Brain microvascular endothelial cell (primary cell): ENCODE measurements at regions not wholly inside any gene's neighbourhood (a gene's known extent, or its start where the extent isn't known, plus 50 kb on each side); places are given as distances from the start of the nearest gene placed in this dataset.

Source experiments
- DNase-seq: peaks from one replicate; pipeline ENCODE4 v3.0.0-alpha.2; 2020
- H3K27ac ChIP-seq: fragments of 250-450 bp; sonication (Bioruptor Pico); 2 replicates; pipeline ENCODE4 v1.5.1; 2020; ENCODE audit warnings: mild to moderate bottlenecking, moderate library complexity
- H3K27me3 ChIP-seq: fragments of 250-450 bp; sonication (Bioruptor Pico); replicated peaks from 2 replicates; pipeline ENCODE4 v1.5.1; 2020; ENCODE audit warnings: mild to moderate bottlenecking
- H3K36me3 ChIP-seq: fragments of 250-450 bp; sonication (Bioruptor Pico); replicated peaks from 2 replicates; pipeline ENCODE4 v1.5.1; 2020; ENCODE audit warnings: mild to moderate bottlenecking
- H3K4me3 ChIP-seq: 2 replicates; pipeline ENCODE4 v1.5.1; 2011; ENCODE audit warnings: low read depth, mild to moderate bottlenecking, control low read depth, low read length, moderate library complexity
- in situ Hi-C: cut with HindIII; loops from 2 replicates; pipeline ENCODE4 v1.10.0; 2017; ENCODE audit warnings: low sequenced_read_pairs, low pct_ligation_motif_present
- TF ChIP-seq, protein P1 (sequence below): IDR thresholded peaks from 2 replicates; pipeline ENCODE4 v1.5.1; 2011; ENCODE audit warnings: low read depth, mild to moderate bottlenecking, moderate library complexity, low read length, control low read depth, inconsistent platforms; ENCODE audit errors: missing control alignments

GRCh38 chrX:95893636-95894035 lies 791.0 kb upstream of the DIAPH2 start:
- TF ChIP-seq, protein P1, sequence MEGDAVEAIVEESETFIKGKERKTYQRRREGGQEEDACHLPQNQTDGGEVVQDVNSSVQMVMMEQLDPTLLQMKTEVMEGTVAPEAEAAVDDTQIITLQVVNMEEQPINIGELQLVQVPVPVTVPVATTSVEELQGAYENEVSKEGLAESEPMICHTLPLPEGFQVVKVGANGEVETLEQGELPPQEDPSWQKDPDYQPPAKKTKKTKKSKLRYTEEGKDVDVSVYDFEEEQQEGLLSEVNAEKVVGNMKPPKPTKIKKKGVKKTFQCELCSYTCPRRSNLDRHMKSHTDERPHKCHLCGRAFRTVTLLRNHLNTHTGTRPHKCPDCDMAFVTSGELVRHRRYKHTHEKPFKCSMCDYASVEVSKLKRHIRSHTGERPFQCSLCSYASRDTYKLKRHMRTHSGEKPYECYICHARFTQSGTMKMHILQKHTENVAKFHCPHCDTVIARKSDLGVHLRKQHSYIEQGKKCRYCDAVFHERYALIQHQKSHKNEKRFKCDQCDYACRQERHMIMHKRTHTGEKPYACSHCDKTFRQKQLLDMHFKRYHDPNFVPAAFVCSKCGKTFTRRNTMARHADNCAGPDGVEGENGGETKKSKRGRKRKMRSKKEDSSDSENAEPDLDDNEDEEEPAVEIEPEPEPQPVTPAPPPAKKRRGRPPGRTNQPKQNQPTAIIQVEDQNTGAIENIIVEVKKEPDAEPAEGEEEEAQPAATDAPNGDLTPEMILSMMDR: no peak

DNA sequence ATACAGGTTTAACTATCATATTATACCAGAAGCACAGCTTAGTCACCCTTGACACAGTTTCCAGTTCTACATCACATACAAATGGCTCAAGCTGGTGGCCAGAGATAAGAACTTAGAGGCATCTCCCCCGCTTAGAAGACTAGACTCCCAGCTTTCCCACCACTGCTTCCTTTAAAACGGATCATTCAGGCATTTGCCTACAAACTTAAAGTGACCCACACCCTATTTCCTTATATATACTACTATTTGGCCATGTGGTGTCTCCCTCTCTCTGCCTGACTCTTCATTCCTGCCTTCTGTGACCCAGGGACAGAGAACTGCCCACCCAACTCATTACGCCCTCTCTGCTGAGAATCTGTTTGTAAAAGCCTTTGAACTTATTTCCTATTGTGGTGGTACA lies 781.2 kb upstream of the DIAPH2 start:
- no peaks in the 10 kb centered on the region for H3K36me3 ChIP-seq
- no peak overlapping the region for H3K27ac ChIP-seq
- TF ChIP-seq, protein P1: peak; percentile 22
- in situ Hi-C loops: no loop called here
- no peaks in the 10 kb centered on the region for H3K27me3 ChIP-seq
- H3K4me3 ChIP-seq: no peak overlapping the region
- peak; percentile 2 for DNase-seq

More at GRCh38 chrX:95893636-95894035, 791.0 kb upstream of the DIAPH2 start:
- Histone ChIP-seq H3K27me3 (no peaks in the 10 kb centered on the region), H3K27ac (no peak overlapping the region), H3K4me3 (no peak overlapping the region), H3K36me3 (no peaks in the 10 kb centered on the region)
- peak; percentile 3 for DNase-seq
- in situ Hi-C loops: no loop called here

DNA sequence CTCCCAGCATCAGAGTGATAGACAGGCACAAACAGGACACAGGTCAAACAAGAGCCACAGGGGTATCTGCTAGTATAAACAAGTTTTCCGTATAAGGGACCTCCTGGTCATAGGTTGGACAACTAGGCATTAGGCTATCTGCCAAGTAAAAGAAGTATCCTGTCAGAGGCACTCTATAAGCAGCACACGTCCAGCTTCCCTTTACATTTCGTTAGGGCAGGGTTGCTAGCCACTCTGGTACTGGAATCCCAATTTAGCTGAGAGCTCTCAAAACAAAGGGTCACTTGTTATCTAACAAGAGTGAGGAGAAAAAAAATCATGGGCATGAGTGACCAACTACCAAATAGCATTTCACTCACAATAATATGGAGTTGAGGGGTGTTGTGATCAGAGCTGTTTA lies 780.7 kb upstream of the DIAPH2 start:
- Histone ChIP-seq H3K36me3 (no peaks in the 10 kb centered on the region), H3K27me3 (no peaks in the 10 kb centered on the region), H3K4me3 (no peak overlapping the region), H3K27ac (no peak overlapping the region)
- no peak for DNase-seq
- TF ChIP-seq, protein P1: no peak
- in situ Hi-C loops: no loop called here

DNA sequence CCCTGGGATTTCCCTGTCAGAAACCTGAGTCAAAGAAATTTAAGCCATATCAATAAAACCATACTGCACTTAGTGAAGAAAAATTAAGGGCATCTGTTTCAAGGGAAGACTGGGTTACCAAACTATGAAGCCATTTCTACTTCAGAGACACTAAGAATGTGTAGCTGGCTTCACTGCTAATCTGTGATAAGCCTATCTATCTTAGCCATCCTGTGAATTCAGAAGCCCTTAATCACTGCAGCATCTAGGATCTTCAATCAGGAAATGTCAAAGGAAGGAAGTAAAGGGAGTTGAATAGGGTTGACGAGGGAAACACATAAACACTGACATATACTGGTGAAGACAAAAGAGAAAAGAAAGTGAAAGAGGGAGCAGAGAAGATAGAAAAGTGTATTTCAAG lies 777.6 kb upstream of the DIAPH2 start:
- H3K4me3 ChIP-seq: no peak overlapping the region
- in situ Hi-C loops: no loop called here
- DNase-seq: no peak
- H3K36me3 ChIP-seq: no peaks in the 10 kb centered on the region
- no peak overlapping the region for H3K27ac ChIP-seq
- H3K27me3 ChIP-seq: no peaks in the 10 kb centered on the region
- TF ChIP-seq, protein P1: no peak

DNA sequence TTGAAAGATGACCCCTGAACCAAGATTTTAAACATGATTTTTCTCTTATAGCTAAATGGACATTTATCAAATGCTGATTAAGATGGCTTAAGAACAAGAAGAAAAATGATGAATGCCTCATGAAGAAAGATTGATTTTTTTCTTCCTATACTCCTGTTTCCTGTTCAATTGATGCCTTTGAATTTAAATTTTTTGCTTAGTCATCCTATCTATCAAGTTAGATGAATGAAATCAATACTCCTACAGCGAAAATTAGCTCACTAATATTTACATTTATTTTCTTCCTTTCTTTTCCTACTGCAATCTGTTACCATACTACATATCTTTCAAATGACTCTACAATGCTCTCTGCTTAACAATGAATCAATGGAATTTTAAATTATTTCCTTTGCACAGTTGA lies 773.6 kb upstream of the DIAPH2 start:
- H3K27ac ChIP-seq: no peak overlapping the region
- TF ChIP-seq, protein P1: no peak
- in situ Hi-C loops: no loop called here

GRCh38 chrX:95919605-95920004 lies 765.0 kb upstream of the DIAPH2 start:
- Histone ChIP-seq H3K4me3 (no peak overlapping the region), H3K36me3 (no peaks in the 10 kb centered on the region), H3K27me3 (no peaks in the 10 kb centered on the region), H3K27ac (no peak overlapping the region)
- in situ Hi-C loops: no loop called here
- TF ChIP-seq, protein P1: no peak
- DNase-seq: no peak

More for the DNA sequence above, 773.6 kb upstream of the DIAPH2 start:
- no peak overlapping the region for H3K4me3 ChIP-seq
- no peak for DNase-seq
- no peaks in the 10 kb centered on the region for H3K27me3 ChIP-seq
- H3K36me3 ChIP-seq: no peaks in the 10 kb centered on the region
